Vagina (tissue), 2 donors: ENCODE measurements at regions not wholly inside any gene's neighbourhood (a gene's known extent, or its start where the extent isn't known, plus 50 kb on each side); places are given as distances from the start of the nearest gene placed in this dataset.

Experiments
- POLR2A ChIP-seq, 2 donors: fragments of 450-650 bp; IDR thresholded peaks; one replicate each; pipeline ENCODE4 v1.6.1; 2017; ENCODE audit warnings: antibody characterized with exemption in 2 of 2, mild to moderate bottlenecking in 2 of 2, moderate library complexity in 2 of 2
- TF ChIP-seq, protein P1 (sequence below), 3 experiments: fragments of 450-650 bp in 2 of 3; fragments of 200-600 bp in 1 of 3; sonication (generic) in 1 of 3; IDR thresholded peaks; one replicate each; pipeline ENCODE4 v1.5.1; 2017 to 2019; ENCODE audit warnings: antibody characterized with exemption in 3 of 3, mild to moderate bottlenecking in 2 of 3, moderate library complexity in 2 of 3

GRCh38 chr11:44466531-44467205 is 98.8 kb upstream of the CD82 start:
- TF ChIP-seq, protein P1, sequence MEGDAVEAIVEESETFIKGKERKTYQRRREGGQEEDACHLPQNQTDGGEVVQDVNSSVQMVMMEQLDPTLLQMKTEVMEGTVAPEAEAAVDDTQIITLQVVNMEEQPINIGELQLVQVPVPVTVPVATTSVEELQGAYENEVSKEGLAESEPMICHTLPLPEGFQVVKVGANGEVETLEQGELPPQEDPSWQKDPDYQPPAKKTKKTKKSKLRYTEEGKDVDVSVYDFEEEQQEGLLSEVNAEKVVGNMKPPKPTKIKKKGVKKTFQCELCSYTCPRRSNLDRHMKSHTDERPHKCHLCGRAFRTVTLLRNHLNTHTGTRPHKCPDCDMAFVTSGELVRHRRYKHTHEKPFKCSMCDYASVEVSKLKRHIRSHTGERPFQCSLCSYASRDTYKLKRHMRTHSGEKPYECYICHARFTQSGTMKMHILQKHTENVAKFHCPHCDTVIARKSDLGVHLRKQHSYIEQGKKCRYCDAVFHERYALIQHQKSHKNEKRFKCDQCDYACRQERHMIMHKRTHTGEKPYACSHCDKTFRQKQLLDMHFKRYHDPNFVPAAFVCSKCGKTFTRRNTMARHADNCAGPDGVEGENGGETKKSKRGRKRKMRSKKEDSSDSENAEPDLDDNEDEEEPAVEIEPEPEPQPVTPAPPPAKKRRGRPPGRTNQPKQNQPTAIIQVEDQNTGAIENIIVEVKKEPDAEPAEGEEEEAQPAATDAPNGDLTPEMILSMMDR (IDR thresholded peaks at IDR 0.05) = no peak
- TF ChIP-seq POLR2A (IDR thresholded peaks at IDR 0.05) = no peak
